ENCODE measurements at regions not wholly inside any gene's neighbourhood (a gene's known extent, or its start where the extent isn't known, plus 50 kb on each side); places are given as distances from the start of the nearest gene placed in this dataset.

GRCh38 chr5:61854531-61854930 lies 451.5 kb upstream of the KIF2A start:
- no peak for TF ChIP-seq POLR2AphosphoS5 (IDR thresholded peaks at IDR 0.05; ENCODE audit: insufficient read depth, low read depth, low read length)
- TF ChIP-seq CTCF (IDR thresholded peaks at IDR 0.05; ENCODE audit: extremely low read depth in 1 of 2, insufficient read depth in 1 of 2, low read depth in 1 of 2, low read length in 2 of 2) = no peak
- no peak for TF ChIP-seq FOS (IDR thresholded peaks at IDR 0.05; ENCODE audit: borderline replicate concordance, insufficient read depth, low read length)
- TF ChIP-seq MYC (IDR thresholded peaks at IDR 0.05; ENCODE audit: low read depth, low read length) = no peak
- no peak for TF ChIP-seq MAX (IDR thresholded peaks at IDR 0.05; ENCODE audit: insufficient read depth, insufficient read length)
- no peak for TF ChIP-seq GATA2 (IDR thresholded peaks at IDR 0.05; ENCODE audit: insufficient read depth, insufficient read length, low read depth, low read length)
- no peak for TF ChIP-seq POLR2A (IDR thresholded peaks at IDR 0.05; ENCODE audit: low read depth, low read length)
- TF ChIP-seq JUN (IDR thresholded peaks at IDR 0.05; ENCODE audit: borderline replicate concordance, insufficient read depth, insufficient read length, low read depth) = no peak
- TF ChIP-seq EZH2 (IDR thresholded peaks at IDR 0.05; ENCODE audit: borderline replicate concordance, low read depth, low read length, severe bottlenecking) = no peak
- no peaks in the 10 kb centered on the region for H3K79me2 ChIP-seq (ENCODE audit: control insufficient read depth, insufficient read depth, low read length)
- no peaks in the 10 kb centered on the region for H3K4me1 ChIP-seq (ENCODE audit: control insufficient read depth, extremely low read depth, insufficient read depth, low read length)
- no peaks in the 10 kb centered on the region for H3K36me3 ChIP-seq (ENCODE audit: control insufficient read depth in 2 of 2, extremely low read depth in 1 of 2, insufficient read depth in 2 of 2, low read length in 2 of 2)
- no peak overlapping the region for H3K27ac ChIP-seq (ENCODE audit: insufficient read depth, low read depth, low read length)
- no TSS peak for BruUV-seq (replicated peaks)
- H3K4me2 ChIP-seq (ENCODE audit: insufficient read depth, low read length) = no peak overlapping the region
- intact Hi-C loops (cut with micrococcal nuclease) (no loop called here), dilution Hi-C loops (cut with MboI; ENCODE audit: extremely low pct_ligation_motif_present, low sequenced_read_pairs) (no loop called here)
- no peaks in the 10 kb centered on the region for H3K9me1 ChIP-seq (replicated peaks; ENCODE audit: control insufficient read depth, extremely low read depth, insufficient read depth, low read length)
- CTCF ChIA-PET = no interaction called here
- DNase-seq (ENCODE audit: low read depth, low spot score) (no peak), FAIRE-seq (no peak)
- POLR2A ChIA-PET = no interaction called here
- no peak overlapping the region for H3K4me3 ChIP-seq (replicated peaks in 1 of 3; ENCODE audit: insufficient read depth in 1 of 3, low read depth in 1 of 3, low read length in 3 of 3)
- no peak overlapping the region for H3K9ac ChIP-seq (replicated peaks; ENCODE audit: extremely low read depth, insufficient read depth, low read length)
- no peaks in the 10 kb centered on the region for H3K27me3 ChIP-seq (ENCODE audit: control insufficient read depth in 2 of 2, insufficient read depth in 2 of 2, low read length in 2 of 2)
- H4K20me1 ChIP-seq (replicated peaks; ENCODE audit: control insufficient read depth, extremely low read depth, insufficient read depth, low read length) = no peaks in the 10 kb centered on the region
- H2AFZ ChIP-seq (ENCODE audit: low read depth, low read length) = no peak overlapping the region
- H3K9me3 ChIP-seq (replicated peaks; ENCODE audit: control insufficient read depth, insufficient read depth, low read length) = no peaks in the 10 kb centered on the region
